Suppressor macrophage treated with lipopolysaccharide for 4 hours (primary cell): ENCODE measurements at regions not wholly inside any gene's neighbourhood (a gene's known extent, or its start where the extent isn't known, plus 50 kb on each side); places are given as distances from the start of the nearest gene placed in this dataset.

Experiments
- DNase-seq: peaks from one replicate; pipeline ENCODE4 v3.0.0-alpha.2; 2020

- no peak for DNase-seq
Observed at GRCh38 chr5:144582066-144582465, 411.4 kb downstream of the KCTD16 start.

GRCh38 chr5:144581044-144581443 is 410.4 kb downstream of the KCTD16 start:
- DNase-seq = no peak

- DNase-seq = no peak
Observed at GRCh38 chr5:144577676-144578075, 407.0 kb downstream of the KCTD16 start.

- DNase-seq = no peak
Observed at GRCh38 chr5:144575736-144576135, 405.1 kb downstream of the KCTD16 start.

GRCh38 chr5:144567421-144567780 is 396.7 kb downstream of the KCTD16 start:
- no peak for DNase-seq

GRCh38 chr5:144566747-144567420 is 396.2 kb downstream of the KCTD16 start:
- DNase-seq = no peak

- DNase-seq = no peak
Observed at GRCh38 chr5:144549580-144549979, 378.9 kb downstream of the KCTD16 start.

GRCh38 chr5:144548936-144549335 is 378.3 kb downstream of the KCTD16 start:
- DNase-seq = no peak

- DNase-seq = no peak
Observed at GRCh38 chr5:144547098-144547499, 376.4 kb downstream of the KCTD16 start.

- DNase-seq = no peak
Observed at GRCh38 chr5:144538845-144539244, 368.2 kb downstream of the KCTD16 start.
